Testis (tissue), 2 donors: ENCODE measurements at regions not wholly inside any gene's neighbourhood (a gene's known extent, or its start where the extent isn't known, plus 50 kb on each side); places are given as distances from the start of the nearest gene placed in this dataset.
"Not testable (repeated sequence)": the region's sequence is repeated elsewhere in the genome, so short reads cannot be mapped to it uniquely, and the experiment has no call there.

Experiments
- CTCF ChIP-seq, 3 experiments: fragments of 450-650 bp in 2 of 3; fragments of 200-600 bp in 1 of 3; sonication (generic) in 1 of 3; IDR thresholded peaks; one replicate each; pipeline ENCODE4 v1.5.1; 2016 to 2019; ENCODE audit warnings: antibody characterized with exemption in 3 of 3, mild to moderate bottlenecking in 2 of 3, moderate library complexity in 1 of 3
- POLR2A ChIP-seq: fragments of 450-650 bp; IDR thresholded peaks from one replicate; pipeline ENCODE4 v1.6.1; 2017; ENCODE audit warnings: antibody characterized with exemption, mild to moderate bottlenecking, moderate library complexity

GRCh38 chr1:83271834-83272233, 727.1 kb downstream of the TTLL7 start:
- TF ChIP-seq POLR2A; CTCF (IDR thresholded peaks at IDR 0.05): not testable (repeated sequence)
